Thoracic aorta (tissue), 2 donors: ENCODE measurements at regions not wholly inside any gene's neighbourhood (a gene's known extent, or its start where the extent isn't known, plus 50 kb on each side); places are given as distances from the start of the nearest gene placed in this dataset.

Experiments
- ATAC-seq: fragments of 150-250 bp; one replicate; pipeline ENCODE4 v1.8.0; 2017; ENCODE audit warnings: low read depth; ENCODE audit not compliant: insufficient number of reproducible peaks, low FRiP score
- DNase-seq: peaks from one replicate; pipeline ENCODE4 v3.0.0-alpha.2; 2020; ENCODE audit warnings: low spot score
- H3K27ac ChIP-seq, 2 donors: fragments of 200-600 bp; sonication (generic); 1 replicate in 1 of 2; 2 replicates in 1 of 2; pipeline ENCODE4 v1.5.1; 2016; ENCODE audit warnings: mild to moderate bottlenecking in 2 of 2, moderate library complexity in 2 of 2
- H3K27me3 ChIP-seq: fragments of 200-600 bp; sonication (generic); replicated peaks from 2 replicates; pipeline ENCODE4 v1.6.0; 2016; ENCODE audit warnings: mild to moderate bottlenecking; ENCODE audit not compliant: insufficient read depth
- H3K36me3 ChIP-seq: fragments of 200-600 bp; sonication (generic); one replicate; pipeline ENCODE4 v1.5.1; 2016
- H3K4me1 ChIP-seq, 2 donors: fragments of 200-600 bp; sonication (generic); 1 replicate in 1 of 2; 2 replicates in 1 of 2; pipeline versions ENCODE4 v1.5.1 to v1.6.0; 2016; ENCODE audit warnings: low read depth in 2 of 2, mild to moderate bottlenecking in 1 of 2; ENCODE audit not compliant: control insufficient read depth in 1 of 2
- H3K4me3 ChIP-seq: fragments of 200-600 bp; sonication (generic); 2 replicates; pipeline ENCODE4 v1.5.1; 2016; ENCODE audit warnings: mild to moderate bottlenecking
- H3K9me3 ChIP-seq: fragments of 200-600 bp; sonication (generic); 2 replicates; pipeline ENCODE4 v1.5.1; 2016
- TF ChIP-seq, protein P1 (sequence below): fragments of 200-600 bp; sonication (generic); IDR thresholded peaks from one replicate; pipeline ENCODE4 v1.5.1; 2019; ENCODE audit warnings: antibody characterized with exemption

DNA sequence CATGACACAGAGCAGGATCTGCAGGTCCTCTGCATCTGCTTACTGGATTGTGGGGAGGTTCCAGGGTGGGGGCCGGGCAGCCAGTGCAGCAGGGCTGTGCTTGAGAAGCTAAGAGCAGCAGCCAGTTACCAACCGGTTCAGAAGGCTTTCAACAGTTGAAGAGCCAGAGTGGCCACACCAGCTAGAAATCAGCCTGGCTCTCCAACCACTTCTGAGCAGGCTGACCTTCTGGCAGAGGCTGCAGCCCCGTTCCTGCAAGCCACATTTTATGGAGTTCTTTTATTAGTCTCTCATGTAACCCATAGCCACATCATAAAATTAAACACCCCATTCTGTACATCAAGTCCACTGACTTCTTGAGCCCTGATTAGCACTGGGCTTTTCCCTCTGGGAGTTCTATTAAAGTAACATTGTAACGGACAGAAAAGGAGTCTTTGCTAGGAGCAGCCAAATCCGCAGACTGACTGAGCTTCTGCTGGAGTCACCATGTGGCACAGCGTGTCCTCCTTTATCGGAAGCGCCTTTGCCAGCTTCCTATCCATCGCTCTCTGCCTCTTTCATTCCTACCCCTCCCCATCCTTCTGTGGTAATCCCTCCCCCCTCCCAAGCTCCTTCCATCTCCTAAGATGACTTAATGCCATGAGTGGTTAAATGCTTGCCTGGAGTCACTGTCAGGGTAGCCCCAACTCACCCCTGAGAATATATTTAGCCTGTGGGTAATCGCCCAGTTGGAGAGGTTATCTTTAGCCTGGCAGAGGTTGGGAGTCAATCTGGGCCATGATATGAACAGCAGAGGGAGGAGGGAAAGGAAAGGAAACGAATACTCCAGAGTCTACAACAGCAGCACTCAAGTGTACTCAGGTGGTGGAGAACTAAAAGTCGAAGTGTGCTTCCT, 138.5 kb upstream of the HES1 start:
- TF ChIP-seq, protein P1, sequence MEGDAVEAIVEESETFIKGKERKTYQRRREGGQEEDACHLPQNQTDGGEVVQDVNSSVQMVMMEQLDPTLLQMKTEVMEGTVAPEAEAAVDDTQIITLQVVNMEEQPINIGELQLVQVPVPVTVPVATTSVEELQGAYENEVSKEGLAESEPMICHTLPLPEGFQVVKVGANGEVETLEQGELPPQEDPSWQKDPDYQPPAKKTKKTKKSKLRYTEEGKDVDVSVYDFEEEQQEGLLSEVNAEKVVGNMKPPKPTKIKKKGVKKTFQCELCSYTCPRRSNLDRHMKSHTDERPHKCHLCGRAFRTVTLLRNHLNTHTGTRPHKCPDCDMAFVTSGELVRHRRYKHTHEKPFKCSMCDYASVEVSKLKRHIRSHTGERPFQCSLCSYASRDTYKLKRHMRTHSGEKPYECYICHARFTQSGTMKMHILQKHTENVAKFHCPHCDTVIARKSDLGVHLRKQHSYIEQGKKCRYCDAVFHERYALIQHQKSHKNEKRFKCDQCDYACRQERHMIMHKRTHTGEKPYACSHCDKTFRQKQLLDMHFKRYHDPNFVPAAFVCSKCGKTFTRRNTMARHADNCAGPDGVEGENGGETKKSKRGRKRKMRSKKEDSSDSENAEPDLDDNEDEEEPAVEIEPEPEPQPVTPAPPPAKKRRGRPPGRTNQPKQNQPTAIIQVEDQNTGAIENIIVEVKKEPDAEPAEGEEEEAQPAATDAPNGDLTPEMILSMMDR: no peak
- H3K27me3 ChIP-seq: no peaks in the 10 kb centered on the region
- H3K4me1 ChIP-seq: peaks cover 12 to 33% of the 10 kb centered on the region in 2 donors
- H3K36me3 ChIP-seq: no peaks in the 10 kb centered on the region
- ATAC-seq (peak; percentile 22), DNase-seq (no peak)
- peak overlapping the region; percentile 17 to 18 for H3K27ac ChIP-seq
- H3K9me3 ChIP-seq: no peaks in the 10 kb centered on the region
- peak overlapping the region; percentile 34 for H3K4me3 ChIP-seq

DNA sequence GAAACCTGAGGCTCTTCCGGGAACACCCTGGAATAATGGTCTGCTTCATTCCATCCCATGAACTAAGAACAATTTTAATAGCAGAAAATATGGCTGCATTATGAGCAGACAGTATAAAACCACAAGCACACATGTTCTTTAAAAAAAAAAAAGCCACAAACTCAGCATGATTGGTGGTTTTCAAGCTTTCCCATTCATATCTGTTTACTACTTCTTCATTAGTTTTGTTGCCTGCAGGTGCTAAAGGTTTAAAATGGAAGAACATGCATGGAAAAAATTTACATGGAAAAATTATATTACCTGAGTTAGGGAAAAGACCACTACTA, 137.9 kb upstream of the HES1 start:
- Histone ChIP-seq H3K9me3 (no peaks in the 10 kb centered on the region), H3K36me3 (no peaks in the 10 kb centered on the region), H3K27ac (peak overlapping the region in 1 of 2 donors; percentile 17), H3K4me3 (no peak overlapping the region), H3K4me1 (peaks cover 12 to 40% of the 10 kb centered on the region in 2 donors), H3K27me3 (no peaks in the 10 kb centered on the region)
- ATAC-seq (no peak), DNase-seq (no peak)
- TF ChIP-seq, protein P1: no peak

DNA sequence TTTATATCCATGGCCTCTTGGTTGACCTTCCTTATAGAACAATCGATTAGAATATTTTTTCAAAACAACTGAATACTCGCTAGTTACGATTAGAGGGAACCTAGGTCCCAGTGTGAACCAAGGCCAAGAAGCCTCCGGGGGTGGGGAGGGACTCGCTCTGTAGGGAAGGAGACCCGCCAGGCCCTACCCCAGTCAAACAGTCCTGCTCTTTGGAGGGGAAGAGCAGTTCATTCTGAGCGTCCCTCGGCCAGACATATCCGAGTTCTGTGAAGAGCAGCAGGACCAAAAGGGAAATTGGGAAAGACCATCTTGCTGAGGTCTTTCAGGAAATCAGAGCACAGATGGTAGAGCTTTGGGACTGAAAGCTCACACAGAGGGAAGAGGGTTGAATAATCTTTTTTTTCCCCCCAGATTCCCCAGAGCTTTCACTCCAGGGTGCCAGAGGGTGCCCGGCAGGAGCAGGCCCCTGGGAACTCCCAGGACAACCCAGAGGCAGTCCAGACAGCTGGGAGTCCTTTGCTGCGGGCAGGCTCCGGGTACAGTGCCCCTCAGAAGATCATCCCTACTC, 137.2 kb upstream of the HES1 start:
- Histone ChIP-seq H3K27me3 (no peaks in the 10 kb centered on the region), H3K4me3 (no peak overlapping the region), H3K9me3 (no peaks in the 10 kb centered on the region), H3K27ac (no peak overlapping the region), H3K36me3 (no peaks in the 10 kb centered on the region), H3K4me1 (peaks cover 15 to 44% of the 10 kb centered on the region in 2 donors)
- ATAC-seq: no peak
- TF ChIP-seq, protein P1: no peak
- no peak for DNase-seq

DNA sequence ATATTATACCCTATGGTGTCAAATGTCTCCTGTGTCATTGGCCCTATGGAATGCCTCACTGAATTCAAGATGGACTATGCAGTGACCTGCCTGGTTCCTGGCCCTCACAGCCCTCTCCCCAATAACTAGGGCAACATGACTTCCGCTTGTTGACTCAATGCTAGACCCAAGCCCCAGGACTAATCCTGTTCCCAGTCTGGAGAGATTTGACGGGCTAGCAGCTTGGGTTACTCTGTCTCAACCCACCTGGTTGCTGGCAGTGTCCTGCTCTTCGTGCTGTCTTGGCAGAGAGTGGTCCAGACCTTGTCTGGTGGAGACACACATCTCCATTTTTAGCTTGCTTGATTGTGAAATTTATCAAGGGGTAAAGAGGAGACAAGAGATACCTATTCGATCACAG, 135.8 kb upstream of the HES1 start:
- Histone ChIP-seq H3K4me3 (no peak overlapping the region), H3K36me3 (no peaks in the 10 kb centered on the region), H3K27me3 (no peaks in the 10 kb centered on the region), H3K4me1 (peaks cover 22 to 58% of the 10 kb centered on the region in 2 donors), H3K27ac (no peak overlapping the region), H3K9me3 (no peaks in the 10 kb centered on the region)
- ATAC-seq (no peak), DNase-seq (no peak)
- TF ChIP-seq, protein P1: no peak

DNA sequence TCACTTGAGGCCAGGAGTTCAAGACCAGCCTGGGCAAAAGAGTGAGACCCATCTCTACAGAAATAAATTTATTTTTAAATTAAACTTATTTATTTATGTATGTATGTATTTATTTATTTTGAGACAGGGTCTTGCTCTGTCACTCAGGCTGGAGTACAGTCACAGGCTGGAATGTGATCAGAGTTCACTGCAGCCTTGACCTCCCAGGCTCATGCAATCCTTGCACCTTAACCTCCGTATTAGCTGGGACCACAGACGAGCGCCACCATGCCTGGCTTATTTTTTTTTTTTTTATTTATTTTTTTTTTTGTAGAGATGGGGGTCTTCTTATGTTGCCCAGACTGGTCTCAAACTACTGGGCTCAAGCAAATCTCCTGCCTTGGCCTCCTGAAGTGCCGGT, 135.2 kb upstream of the HES1 start:
- Histone ChIP-seq H3K4me3 (no peak overlapping the region), H3K36me3 (no peaks in the 10 kb centered on the region), H3K4me1 (peaks cover 22 to 59% of the 10 kb centered on the region in 2 donors), H3K27me3 (no peaks in the 10 kb centered on the region), H3K9me3 (no peaks in the 10 kb centered on the region), H3K27ac (no peak overlapping the region)
- no peak for DNase-seq
- ATAC-seq: no peak
- TF ChIP-seq, protein P1: no peak
